IPS DF 4.7 (cell line): ENCODE measurements at regions not wholly inside any gene's neighbourhood (a gene's known extent, or its start where the extent isn't known, plus 50 kb on each side); places are given as distances from the start of the nearest gene placed in this dataset.

Experiments
- DNase-seq: peaks from one replicate; pipeline ENCODE4 v3.0.0-alpha.2; 2013; ENCODE audit warnings: low spot score; ENCODE audit errors: extremely low read depth

DNA sequence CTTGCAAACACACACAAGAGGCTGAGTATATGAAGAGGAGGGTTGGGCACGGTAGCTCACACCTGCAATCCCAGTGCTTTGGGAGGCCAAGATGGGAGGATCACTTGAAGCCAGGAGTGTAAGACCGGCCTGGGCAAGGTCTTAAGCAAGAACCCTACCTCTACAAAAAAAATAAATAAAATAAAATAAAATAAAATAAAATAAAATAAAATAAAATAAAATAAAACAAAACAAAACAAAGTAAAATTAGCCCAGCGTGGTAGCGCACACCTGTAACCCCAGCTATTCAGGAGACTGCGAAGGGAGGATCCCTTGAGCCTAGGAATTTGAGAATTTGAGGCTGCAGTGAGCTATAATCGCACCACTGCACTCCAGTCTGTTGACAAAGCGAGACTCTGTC, 337.9 kb downstream of the SHANK2 start:
- DNase-seq: no peak

DNA sequence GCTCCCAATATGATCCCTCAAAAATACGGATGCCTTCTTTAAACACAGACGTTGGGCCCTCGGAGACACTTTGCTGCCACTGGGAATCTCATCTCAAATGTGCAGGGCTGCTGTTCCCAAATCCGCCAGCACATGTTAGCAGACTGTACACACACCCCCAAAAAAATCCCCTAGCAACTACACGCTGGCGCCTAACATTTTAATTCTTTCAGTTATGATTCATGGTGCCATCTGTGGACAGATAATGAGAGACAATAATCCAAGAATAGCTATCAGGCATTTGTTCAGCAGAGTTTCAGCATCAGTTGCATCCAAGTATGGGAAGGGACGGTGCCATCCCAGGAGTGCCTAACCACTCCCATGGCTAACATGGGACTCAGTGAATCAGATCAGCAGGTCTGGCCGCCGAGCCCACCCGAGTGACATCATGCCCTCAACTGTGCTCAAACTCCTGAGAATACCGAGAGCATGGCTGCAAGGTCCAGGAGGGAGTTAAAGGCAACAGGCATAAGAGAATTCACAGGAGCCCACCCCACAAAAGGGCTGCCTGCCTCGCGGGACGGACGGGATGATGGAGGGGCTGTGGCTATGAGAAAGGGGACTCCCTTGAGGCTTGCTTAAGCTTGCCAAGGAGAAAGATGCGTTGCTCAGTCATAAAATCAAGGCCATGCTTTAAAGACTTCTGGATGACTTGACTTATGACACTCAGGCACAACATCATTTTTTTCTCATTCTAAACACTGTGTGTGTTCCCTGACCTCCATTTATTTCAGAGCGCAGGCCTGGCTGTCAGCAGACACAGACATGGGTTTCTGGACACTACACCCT, 337.0 kb downstream of the SHANK2 start:
- no peak for DNase-seq

DNA sequence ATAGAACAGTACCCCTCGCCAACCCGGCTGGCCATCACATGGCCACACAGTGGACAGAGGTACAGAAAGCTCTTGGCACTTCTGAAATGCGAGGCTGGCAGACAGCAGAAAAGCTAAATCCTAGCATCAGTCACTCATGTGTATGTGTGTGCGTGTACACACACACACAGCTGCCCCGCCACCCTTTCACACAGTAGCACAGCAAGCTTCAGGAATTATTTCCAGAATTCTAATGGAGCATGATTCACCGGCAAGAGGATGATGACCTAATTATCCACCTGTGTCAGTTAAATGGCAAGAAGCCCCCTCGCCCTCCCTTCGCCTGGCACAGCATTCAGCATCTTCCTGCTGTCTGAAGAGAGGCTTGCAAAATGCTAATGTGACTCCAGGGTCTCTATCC, 336.0 kb downstream of the SHANK2 start:
- no peak for DNase-seq

DNA sequence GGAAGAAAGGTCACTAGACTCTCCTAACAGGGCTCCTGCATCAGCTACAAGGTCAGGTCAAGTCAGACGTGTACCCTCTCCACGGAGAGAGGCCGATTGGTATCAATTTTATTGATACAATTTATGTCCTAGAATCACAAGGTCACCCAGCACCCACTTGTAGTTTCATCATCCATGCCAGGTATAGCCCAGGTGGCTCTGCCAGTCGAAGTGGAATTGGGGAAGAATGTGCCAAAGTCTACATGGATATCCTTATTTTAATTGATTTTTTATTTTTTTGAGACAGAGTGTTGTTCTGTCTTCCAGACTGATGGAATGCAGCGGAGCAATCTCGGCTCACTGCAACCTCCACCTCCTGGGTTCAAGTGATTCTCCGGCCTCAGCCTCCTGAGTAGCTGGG, 334.1 kb downstream of the SHANK2 start:
- no peak for DNase-seq

DNA sequence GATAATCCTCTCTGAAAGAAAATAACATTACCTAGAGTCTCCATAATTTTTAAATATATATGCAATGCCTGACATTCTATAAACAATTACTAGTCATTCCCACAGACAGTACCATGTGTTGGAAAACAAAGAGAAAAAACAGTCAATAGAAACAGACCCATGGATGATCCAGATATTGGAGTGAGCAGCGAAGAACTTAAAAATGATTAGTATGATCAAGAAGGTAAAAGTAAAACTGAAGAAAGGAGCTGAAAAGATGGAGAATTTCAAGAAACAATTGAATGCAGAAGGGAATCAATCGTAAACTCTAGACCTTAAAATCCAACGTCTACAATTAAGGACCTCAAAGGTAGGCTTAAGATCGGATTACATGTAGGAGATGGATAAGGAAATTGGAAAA, 330.6 kb downstream of the SHANK2 start:
- DNase-seq: no peak

DNA sequence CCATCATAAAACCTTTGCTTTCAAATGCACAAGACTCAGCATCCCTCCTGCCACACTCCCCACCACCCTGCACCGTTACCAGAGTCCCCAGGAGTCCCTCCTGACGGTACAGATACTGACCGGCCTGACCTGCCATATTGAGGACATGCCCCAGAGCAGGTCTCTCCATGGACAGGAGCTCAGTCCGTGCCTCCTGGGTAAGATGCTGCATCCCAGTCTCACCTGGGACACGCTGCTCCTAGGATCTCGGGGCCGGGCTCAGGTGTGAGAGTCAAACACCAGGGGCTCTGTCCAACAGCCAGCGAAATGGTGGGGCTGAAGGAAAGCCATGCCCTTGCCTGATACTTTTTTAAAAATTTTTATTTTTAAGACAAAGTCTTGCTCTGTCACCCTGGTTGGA, 328.3 kb downstream of the SHANK2 start:
- DNase-seq: no peak

DNA sequence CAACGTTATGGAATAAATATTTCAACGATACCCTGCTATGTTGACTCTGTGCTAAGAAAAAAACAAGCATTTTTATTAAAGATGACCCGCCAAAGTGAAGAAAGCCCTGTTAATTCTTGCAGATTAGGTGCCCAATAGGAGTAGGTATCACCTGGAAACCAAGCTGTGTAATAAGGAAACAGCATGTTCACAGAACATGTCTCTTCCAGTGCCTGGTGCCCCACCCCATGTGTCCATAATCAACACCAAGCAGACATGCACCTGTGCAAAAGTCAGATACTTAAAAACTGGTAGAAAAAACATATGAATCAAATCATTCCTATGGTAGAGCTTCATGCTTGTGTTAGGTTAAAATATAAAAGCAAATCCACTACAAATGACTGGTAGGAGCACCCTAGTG, 327.1 kb downstream of the SHANK2 start:
- DNase-seq: no peak

DNA sequence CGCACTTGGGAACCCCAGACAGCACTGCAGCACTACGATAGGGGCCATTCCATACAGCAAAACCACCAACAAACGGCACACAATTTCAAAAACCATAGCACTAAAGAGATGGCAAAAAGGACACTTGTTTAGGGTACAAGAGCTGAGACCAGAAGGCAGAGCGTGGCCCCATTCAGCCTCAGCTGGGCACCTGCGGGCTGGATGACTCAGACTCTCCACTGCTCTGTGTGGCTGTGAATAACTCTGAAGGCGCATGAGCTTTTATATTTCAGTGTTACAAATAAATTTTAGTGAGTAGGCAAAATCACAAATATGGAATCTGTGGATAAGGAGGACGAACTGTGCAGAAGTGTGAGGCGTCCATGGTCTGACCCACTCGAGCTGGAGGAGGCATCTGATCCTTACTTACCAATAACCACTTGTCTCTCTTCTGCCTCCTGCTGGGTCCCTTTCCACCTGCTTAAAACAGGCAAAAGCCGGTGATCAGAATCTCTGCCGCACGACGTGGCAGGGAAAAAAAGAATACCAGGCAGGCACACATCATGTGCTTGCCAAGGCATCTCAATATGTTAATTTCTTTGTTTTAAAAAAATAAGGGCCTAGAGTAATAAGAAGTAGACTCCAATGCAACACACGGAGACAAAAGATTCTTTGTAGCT, 325.7 kb downstream of the SHANK2 start:
- no peak for DNase-seq

DNA sequence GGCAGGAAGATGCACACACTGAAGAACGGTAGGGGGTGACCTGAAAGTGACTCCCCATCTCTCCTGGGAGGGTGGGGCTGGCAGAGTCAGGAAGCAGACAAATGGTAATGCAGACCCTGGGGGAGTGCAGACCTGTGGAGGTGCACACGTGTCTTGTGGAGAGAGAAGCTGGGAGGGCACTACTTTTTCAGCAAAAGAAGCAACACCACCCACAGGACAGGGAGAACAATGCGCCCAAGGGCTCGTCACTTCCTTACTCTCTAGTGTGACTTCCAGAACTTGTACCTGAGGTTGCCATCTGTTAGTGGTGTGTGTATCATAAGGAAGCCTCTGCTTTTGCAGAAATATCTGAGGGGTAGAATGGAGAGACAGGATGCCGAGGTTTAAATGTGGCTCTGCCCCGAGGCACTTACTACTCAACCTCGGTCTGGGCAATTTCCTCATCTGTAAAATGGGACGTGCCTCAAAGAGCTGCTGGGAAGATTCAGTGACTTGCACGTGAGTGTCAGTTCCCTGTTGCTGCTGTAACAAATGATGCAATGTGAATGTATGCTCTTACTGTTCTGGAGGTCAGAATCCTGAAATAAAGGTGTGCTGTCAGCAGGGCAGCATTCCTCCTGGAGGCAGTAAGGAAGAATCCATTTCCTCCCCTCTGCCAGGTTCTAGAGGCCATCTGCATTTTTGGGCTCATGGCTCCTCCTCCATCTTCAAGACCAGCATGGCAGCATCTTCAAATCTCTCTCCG, 323.4 kb downstream of the SHANK2 start:
- DNase-seq: no peak

DNA sequence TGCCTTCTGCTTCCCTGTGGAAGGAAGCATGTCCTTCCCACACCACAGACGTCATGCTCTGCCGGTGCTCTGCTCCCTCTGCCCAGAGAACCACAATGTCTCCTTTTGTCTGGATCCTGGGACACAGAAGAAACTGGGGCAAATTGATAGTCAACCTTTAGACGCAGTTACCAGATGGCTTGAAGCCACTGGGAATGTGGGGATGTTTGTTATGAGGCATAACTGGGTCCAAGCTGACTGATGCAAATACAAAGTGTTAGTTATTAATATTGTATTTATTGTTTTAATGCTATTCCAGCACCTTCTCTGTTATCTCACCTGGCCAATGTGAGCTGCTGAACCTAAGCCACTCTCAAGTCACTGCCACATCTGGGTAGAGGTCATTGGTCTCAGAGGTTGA, 322.2 kb downstream of the SHANK2 start:
- DNase-seq: no peak

DNA sequence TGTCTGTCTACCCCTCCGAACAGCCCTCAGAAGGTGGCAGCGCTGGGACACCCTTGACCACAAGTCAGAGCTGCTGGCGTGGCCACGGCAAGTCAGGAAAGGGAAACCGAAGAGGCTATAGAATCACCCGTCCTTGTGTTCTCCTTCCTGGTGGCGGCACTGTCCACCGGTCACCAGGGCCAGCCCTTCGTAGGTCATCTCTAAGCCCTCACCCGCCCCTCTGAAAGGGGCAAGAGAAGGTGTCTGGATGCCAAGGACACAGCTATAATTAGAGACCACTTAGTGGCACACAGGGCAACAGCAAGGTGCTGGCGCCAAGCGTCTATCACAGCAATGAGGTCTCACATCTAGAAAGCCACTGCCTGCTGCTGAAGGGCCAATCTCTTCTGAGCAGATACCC, 320.9 kb downstream of the SHANK2 start:
- DNase-seq: no peak

DNA sequence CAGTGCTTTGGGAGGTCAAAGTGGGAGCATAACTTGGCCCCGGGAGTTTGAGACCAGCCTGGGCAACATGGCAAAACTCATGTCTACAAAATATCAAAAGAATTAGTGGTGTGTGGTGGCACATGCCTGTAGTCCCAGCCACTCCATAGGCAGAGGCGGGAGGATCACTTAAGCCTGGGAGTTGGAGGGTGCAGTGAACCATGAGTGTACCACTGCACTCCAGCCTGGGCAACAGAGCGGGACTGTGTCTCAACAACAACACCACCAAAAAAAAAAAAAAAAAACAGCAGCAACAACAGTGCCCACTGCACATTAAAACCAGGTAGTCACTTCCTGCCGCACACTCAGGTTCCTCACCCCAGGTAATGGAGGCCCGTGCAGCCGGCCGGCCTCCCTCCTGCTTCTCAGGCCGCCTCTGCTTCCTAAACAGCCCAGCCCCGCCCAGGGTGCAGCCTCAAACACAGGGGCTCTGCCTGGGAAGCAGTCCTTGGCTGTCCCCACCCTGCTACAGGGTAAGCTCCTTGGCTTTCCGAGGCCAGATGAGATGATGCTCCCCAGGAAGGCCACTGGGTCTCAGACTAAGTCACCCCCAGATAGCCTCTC, 318.3 kb downstream of the SHANK2 start:
- DNase-seq: no peak

DNA sequence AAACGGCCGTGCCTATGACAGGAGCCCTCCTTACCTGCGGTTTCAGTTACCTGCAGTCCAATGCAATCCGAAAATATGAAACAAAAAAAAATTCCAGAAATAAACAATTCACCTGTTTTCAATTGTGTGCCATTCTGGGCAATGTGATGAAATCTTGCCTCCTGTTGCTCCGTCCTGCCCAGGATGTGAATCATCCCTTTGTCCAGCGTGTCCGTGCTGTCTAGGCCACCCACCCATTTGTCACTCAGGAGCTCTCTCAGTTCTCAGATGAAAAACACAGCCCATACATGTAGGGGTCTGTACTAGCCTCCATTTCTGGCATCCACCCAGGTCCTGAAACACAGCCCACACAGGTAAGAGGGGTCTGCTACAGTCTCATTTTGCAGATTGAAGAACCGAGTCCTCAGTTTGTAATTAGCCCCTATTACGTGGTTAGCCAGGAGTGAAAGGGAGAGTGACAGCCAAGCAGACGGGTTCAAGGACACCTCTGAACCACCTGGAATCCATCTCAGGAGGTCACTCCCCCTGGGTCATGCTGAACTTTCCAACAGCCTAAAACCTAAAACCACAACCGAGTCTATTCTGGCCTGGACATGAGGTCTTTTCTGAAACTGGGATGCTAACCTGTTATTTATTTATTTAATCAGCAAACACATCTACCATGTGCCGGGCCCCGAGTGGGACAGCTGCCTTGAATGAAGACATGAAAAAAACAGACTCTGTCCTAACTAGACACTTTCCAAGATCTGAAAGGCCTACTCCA, 317.2 kb downstream of the SHANK2 start:
- no peak for DNase-seq

DNA sequence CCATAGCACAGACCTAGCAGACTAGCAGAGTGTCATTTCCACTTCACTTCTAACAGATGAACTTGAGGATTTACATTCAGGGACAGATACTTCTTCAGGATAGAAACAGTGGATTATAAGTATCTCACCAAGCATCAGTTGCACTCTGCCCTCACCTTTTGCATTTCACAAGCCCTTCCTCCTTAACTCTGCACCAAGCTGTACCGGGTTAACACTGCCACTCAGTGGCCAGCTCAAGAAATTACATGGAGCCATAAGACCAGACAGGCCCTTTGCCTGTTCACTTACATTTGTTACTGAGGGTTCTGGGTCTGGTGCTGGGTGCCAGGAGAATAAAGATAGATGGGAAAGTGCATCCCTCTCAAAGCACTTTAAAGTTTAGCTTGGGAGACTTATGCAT, 309.8 kb downstream of the SHANK2 start:
- DNase-seq: no peak

DNA sequence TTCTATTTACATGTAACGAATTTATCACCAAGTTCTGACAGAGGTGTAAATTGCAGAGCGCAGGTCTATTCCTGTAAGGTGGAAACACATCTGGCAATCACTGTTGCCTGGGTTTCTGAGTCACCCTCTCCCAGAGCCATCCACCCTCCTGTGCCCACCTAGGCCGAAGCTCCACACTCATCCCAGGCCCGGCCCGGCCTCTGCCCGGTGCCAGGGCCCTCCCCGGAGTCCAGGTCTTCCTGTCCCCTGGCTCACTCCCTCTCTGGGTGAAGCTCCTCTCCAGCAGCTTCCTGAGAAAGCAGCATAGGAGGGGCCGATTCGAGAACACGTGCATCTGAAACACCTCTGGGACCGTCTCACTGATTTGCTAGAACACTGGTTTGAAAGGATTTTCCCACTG, 308.2 kb downstream of the SHANK2 start:
- DNase-seq: no peak

DNA sequence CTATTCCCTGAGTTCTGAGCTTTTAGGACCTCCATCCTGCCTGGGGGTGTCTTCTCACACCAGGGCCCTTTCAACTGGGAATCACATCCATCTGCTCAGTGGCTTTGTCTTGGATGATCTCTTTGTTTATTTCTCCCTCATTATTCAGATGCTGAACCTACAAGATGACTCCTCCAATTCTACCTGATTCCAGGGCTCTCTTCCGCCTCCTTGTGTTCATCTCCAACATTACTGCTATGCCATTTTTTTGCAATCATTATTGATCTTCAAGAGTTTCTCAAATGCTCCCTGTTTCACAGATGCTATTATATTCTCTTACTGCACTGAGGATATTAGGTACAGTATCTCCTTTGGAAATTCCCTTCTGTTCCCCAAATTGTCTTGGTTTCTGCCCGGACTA, 307.7 kb downstream of the SHANK2 start:
- DNase-seq: no peak

DNA sequence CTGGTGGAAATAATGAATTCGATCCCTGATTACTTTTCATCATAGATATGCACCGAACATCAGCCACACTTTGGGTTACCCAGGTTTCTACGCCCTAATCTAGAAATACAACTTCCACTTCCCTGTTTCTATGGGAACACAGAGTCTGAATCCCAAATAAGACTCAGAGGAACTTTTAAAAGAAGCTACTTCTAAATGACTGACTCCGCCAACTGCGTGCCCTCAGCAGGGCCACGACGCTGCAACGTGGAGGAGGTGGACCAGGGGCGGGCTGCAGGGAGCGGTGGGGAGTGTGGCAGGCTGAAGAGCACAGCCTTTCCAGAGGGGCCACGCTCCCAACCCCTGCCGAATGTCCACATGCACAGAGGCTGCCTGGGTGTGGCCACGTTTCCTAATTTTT, 304.0 kb downstream of the SHANK2 start:
- DNase-seq: no peak

DNA sequence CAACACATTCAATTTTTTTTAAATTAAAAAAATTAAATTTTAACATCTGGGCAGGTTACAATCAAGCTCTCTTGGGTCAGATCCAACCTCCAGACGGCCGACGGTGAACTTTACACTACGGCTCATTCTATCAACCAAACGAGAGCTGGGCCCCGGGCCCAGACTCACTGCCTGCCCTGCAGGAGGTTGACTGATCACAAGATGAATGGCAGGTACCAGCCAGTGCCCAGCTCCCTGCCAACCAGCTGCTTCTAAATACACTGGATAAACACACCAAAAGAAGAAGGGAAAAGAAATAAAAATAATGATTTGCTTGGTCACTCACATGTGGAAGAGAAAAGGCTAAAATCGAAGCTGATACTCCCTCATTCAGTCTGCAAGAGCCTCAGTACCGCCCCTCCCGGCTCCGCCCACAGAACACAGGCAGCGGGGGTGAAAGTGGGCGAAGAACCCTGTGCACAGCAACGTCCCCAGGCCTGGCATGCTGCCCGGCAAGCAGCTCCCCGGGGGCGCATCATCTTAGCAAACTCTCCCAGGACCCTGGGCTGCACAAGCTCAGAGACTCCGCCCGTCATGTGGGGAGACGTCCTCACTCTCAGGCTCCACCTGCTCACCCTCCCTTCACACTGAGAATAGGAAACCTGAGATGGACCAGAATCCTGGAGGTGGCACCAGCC, 303.4 kb downstream of the SHANK2 start:
- no peak for DNase-seq

DNA sequence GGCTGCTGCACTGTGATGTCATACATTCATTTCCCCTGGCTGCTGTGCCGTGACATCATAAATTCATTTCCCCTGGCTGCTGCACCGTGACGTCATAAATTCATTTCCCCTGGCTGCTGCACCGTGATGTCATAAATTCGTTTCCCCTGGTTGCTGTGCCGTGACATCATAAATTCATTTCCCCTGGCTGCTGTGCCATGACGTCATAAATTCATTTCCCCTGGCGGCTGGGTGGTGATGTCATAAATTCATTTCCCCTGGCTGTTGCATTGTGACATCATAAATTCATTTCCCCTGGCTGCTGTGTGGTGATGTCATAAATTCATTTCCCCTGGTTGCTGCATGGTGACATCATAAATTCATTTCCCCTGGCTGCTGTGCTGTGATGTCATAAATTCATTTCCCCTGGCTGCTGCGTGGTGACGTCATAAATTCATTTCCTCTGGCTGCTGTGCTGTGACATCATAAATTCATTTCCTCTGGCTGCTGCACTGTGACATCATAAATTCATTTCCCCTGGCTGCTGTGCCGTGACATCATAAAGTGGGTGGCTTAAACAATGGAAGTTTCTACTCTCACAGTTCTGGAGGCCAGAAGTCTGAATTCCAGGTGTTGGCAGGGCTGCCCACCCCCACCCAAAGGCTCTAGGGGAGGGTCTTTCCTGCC, 301.1 kb downstream of the SHANK2 start:
- DNase-seq: no peak

DNA sequence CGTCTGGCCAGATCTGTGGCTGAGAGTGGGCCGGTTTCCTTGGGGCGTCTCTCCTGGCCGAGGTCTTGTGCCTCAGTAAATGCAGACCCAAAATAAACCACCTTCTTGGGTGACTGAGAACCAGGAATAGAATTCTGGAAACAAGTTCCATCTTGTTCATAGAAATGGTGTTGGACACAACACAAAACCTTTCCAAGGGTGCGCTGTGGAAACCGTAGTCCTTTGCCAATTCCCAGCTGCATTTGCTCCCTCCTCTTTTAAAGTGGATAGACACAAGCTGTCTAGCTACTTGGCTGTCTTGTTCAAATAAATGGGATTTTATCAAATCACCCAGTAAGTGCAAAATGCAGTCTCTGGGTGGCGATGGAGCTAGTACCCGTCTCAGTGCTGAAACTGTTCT, 300.2 kb downstream of the SHANK2 start:
- no peak for DNase-seq
